IPS-NIHi7 (cell line): ENCODE measurements at regions not wholly inside any gene's neighbourhood (a gene's known extent, or its start where the extent isn't known, plus 50 kb on each side); places are given as distances from the start of the nearest gene placed in this dataset.

Experiments used
- DNase-seq: peaks from one replicate; pipeline ENCODE4 v3.0.0; 2012; ENCODE audit warnings: mixed read lengths; ENCODE audit errors: extremely low spot score

DNA sequence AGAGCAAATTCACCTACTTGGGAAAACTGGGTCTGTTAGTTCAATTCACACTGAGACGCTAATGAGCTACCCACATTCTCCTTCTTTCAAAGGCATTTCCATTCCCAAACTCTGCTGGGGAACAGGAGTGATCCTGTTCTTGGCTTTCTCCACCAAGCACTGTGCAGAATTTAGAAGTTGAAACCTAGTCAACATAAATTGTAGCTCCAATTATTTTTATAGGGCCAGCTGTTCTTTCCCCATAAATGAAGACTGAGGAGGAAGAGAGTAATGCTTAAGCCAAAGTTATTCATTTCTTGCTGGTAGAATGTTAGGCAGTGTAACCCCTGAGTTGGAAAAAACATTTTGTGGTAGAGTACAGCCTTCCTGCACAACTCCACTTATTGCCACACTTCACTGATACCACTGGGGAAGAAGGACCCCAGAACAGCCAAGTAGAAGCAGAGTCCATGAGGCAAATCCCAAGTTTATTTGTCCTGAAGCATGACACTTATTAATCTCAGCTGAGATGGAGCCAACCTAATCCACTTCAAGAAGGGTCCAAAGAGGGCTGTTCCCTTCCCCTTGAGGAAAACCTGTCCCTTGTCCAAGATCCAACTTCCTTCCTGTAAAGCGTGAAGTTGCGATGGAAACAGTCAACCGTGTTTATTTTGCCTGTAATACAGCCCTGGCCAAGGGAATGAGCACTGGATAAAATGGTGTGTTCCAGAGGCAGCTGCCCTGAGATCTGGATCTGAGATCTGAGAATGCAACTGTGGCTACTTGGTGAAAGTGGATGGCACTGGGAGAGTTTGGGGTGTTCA lies 151.8 kb downstream of the TBX5 start:
- DNase-seq = no peak

DNA sequence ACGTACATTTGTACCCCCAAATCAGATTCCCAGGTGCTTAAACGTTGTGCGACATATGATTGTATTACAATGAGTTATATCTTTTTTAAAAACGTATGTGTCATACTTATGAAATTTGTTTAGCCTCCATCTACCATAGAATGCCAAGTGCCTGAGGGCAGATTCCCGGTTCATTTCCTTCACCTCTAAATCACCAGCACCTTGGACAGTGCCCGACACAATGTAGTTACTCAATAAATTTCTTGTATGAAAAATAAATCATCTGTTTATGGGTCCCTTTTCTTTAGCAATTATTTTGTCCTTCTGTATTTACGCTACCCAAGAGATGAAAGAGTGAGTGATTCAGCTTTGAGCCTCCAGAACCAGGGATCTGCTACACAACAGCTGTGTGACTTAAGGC lies 157.4 kb downstream of the TBX5 start:
- no peak for DNase-seq

- peak; percentile 63 for DNase-seq
Measured at GRCh38 chr12:114245555-114245954, 160.4 kb downstream of the TBX5 start.

- DNase-seq = no peak
Measured at GRCh38 chr12:114241973-114242434, 163.9 kb downstream of the TBX5 start.

GRCh38 chr12:114240288-114240687 lies 165.7 kb downstream of the TBX5 start:
- DNase-seq = no peak

DNA sequence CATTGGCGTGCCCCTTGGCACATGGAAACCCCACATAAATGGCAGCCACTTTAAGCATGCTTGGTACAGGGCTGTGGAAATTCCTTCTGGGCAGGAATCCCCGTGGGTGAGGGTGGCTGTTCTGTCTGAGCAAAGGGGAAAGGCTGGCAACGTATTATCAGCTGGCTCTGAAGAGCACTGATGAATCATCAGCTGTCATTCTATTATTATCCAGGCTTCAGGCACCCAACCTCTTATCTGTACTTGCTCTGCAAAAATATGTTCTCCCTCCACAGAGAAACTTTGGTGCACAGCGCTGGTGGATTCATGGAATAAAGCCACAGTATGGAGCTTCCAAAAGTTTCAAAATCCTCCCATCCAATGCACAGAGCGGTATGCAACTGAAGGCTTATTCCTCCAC lies 167.1 kb downstream of the TBX5 start:
- DNase-seq = no peak

DNA sequence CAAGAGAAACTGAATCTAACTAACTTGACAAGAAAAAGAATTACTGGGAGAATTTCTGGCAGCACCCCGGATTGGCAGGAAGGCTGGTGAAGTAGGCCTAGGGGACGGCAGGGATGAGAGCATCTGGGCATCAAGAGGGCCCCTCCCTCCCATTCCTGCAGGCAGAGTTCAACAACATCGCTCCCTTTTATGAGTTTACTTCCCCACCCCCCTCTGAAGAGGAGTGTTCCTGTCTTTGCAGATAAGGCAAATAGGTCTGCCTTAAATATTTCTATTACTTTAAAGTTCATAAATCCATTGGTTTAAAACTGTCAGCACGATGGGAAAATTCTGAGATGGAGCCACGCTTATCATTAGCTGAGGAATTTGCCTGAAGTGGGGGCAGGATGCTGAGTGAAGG lies 168.7 kb downstream of the TBX5 start:
- no peak for DNase-seq

GRCh38 chr12:114232187-114232586 lies 173.8 kb downstream of the TBX5 start:
- no peak for DNase-seq

DNA sequence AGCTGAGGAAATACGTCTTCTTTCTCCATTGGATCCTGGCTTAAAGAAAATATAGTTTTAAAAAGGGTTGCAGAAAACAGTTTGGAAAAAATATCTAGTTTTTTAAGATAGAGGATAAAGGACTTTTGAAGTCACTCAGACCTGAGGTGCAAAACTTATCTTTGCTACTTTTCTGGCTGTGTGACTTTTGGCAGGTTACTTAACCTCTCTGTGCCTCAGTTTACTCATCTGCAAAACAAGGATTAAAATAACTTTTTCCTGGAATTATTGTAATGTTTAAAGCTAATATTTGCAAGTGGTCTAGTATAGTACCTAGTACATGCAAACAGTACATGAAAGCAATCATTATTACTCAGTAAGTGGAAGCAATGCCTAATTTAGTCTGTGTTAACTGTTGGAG lies 176.8 kb downstream of the TBX5 start:
- DNase-seq = no peak

DNA sequence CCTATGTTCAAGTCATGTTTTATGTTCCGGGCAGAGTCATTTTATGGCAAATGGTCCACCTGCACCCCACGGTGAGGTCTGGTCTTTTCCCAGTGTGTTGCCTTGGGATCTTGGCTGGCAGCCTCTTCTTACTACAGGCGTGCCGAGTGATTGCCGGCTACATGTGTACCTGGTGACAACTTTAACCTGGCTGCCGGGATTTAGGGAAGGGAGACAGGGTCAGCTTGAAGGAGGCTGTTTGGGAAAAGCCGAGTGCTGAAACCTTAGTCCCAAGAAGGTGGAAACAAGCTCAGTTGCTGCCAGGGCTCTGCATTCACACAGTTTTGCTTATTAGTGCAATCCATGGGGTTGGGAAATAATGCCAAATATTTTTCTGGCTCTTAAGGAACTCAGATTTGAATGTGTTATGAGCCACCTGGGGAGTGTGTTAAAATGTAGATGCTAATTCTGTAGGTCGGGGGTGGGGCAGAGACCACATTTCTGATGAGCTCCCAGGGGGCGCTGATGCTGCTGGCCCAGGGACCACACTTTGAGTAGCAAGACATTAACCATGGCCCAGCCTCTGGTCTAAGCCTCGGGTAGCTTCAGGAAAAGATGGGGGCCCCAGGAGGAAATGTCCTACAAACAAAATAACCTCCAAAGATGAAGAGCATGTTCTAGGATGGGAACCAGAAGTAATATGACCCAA lies 179.6 kb downstream of the TBX5 start:
- peak; percentile 61 for DNase-seq

DNA sequence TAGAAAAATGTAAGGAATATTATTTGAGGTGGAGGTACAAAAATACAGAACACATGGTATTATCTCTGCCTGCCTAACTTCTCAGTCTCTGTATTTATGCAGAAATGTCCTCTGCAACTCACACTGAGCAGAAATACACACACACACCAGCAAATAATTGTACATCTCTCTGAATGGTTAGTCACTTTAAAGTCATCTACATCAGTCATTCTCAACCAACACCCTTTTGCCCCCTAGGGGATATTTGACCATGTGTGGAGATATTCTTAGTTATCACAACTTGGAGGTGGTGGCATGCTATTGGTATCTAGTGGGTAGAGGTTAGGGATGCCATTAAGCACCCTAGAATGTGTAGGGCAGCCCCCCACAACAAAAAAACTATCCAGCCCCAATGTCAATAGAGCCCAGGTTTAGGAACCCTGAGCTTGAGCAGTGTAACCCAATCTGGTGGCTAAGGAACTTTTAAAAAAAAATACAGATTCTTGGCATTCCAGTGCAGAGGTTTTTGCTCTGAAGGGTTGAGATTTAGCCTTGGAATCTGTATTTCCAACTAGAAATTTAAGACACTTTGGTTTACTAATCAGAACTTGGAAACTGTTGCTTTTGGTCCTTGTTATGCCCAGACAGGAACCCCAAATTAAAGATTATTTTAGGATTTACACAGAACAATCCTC lies 183.8 kb downstream of the TBX5 start:
- no peak for DNase-seq

DNA sequence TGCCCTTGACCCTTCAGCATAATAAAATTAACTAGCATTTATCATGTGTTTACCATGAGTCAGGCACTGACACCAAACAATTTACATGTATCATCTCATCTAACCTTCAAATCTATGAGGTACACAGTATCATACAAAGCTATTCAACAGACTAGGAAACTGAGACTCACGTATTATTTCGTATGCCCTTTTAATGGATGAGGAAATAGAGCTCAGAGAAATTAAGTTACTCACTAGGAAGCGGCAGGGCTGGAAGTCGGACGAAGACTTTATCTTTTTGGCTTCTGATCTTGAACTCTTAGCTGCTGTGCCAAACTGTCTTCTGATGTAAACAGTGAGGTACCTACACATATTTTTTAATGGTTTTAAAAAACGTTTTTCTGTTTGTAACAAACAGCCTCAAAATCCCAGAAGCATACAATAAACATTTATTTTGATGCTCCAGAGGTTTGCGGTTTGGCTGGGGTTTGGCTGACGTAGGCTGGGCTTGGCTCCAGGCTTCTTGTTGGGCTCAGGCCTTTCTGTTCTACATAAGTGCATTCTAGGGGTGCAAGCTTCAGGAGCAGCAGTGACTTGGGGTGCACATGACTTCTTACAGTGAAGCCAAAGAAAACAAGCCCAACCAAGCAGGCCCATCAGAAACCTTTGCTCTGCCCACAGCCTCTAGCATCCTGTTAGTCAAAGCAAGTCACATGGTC lies 184.7 kb downstream of the TBX5 start:
- no peak for DNase-seq

GRCh38 chr12:114220311-114220710 lies 185.6 kb downstream of the TBX5 start:
- DNase-seq = no peak

- DNase-seq = no peak
Measured at GRCh38 chr12:114218136-114218535, 187.8 kb downstream of the TBX5 start.

- DNase-seq = no peak
Measured at GRCh38 chr12:114215746-114216145, 190.2 kb downstream of the TBX5 start.

DNA sequence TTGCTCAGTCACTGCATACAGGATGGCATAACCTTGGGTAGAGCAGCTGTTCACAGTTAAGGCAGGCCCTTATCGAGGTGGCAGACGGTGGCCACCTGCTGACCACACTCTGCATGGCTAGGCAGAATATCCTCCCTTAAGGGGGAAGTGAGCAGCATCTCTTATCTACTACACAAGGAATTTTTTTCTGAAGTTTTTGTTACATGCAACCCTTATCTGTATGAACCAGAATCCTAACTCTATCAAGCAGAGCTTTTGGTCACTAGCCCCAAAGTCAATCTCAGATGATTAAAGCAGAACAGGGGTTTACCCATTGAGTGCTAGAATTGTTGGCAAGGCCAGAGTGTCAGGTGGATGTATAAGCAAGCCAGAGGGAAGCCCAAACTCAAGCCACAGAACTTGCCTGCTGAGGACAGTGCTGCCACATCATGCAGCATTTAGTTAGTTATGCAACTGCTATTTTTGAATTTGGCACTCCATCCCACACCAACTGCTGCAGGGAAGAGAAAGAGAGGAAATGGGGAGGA lies 192.8 kb downstream of the TBX5 start:
- DNase-seq = peak; percentile 41

DNA sequence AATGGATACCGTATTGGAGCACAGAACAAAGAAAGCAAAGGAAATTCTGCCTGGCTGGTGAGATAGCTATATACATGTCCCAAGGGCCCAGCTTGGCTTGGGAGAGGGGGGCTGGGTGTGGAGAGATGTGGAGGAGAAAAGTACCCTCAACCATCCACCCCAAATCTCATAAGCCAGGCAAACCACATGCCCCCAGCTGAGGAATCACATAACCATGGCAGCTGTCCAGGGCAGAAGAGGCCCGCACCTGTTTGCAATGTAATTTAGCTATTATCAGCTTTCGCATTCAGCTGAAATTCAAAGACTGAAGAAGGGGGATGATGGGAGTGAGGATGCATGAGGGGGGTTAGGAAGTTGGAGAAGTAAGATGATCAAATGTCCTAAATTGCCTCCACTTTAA lies 196.1 kb downstream of the TBX5 start:
- DNase-seq = no peak

DNA sequence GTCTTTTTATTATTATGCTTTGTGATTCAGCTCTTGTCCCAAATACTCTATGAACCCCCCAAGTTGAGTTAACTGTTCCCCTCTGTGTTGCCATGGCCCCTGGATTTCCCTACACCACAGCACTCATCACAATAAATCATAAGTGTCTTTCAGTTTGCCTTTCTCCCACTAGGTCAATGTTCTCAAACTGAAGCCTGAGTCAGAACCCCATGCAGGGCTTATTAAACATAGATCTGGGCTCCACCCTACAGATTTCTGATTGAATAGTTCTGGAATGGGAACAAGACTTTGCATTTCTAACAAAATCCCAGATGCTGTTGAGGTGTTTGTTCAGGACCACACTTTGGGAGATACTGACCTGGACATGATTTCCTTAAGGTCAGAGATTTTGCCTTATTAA lies 199.4 kb downstream of the TBX5 start:
- no peak for DNase-seq

GRCh38 chr12:114201794-114202193 lies 204.2 kb downstream of the TBX5 start:
- DNase-seq = no peak

DNA sequence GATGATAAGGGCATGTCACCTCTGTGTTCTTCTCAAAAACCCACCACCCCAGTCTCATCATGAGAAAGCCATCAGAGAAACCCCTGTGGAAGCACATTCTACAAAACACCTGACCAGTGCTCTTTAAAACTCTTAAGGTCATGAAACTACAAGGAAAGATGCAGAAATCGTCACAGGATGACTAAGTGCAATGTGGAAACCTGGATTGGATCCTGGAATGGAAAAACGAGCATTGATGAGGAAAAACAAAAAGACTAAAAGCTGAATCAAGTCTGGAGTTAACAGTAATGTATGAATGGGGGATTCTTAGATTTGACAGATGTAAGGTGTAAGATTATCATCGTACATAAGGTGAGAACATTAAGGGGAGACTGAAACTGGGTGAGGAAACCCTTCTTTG lies 211.0 kb downstream of the TBX5 start:
- no peak for DNase-seq

DNA sequence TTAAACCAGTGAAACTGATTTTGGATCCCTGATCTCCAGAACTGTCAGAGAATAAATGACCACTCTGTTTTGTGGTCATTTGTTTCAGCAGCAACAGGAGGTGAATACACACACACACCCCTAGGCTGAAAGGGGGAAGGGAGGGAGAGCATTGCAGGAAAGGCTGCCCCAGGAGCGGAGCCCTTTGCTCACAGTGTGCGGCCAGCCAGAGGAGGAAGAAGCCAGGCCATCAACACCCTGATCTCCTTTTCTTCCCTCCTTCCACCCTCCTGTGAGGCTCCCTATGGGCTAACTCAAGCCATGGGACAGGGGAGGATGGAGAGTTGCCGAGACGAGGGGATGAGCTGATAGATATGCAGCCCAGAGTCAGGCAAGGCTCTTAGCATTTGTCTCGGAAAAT lies 211.9 kb downstream of the TBX5 start:
- peak; percentile 22 for DNase-seq

- no peak for DNase-seq
Measured at GRCh38 chr12:114193474-114193873, 212.5 kb downstream of the TBX5 start.
